ENCODE measurements at regions not wholly inside any gene's neighbourhood (a gene's known extent, or its start where the extent isn't known, plus 50 kb on each side); places are given as distances from the start of the nearest gene placed in this dataset.

- TF ChIP-seq, protein P1, sequence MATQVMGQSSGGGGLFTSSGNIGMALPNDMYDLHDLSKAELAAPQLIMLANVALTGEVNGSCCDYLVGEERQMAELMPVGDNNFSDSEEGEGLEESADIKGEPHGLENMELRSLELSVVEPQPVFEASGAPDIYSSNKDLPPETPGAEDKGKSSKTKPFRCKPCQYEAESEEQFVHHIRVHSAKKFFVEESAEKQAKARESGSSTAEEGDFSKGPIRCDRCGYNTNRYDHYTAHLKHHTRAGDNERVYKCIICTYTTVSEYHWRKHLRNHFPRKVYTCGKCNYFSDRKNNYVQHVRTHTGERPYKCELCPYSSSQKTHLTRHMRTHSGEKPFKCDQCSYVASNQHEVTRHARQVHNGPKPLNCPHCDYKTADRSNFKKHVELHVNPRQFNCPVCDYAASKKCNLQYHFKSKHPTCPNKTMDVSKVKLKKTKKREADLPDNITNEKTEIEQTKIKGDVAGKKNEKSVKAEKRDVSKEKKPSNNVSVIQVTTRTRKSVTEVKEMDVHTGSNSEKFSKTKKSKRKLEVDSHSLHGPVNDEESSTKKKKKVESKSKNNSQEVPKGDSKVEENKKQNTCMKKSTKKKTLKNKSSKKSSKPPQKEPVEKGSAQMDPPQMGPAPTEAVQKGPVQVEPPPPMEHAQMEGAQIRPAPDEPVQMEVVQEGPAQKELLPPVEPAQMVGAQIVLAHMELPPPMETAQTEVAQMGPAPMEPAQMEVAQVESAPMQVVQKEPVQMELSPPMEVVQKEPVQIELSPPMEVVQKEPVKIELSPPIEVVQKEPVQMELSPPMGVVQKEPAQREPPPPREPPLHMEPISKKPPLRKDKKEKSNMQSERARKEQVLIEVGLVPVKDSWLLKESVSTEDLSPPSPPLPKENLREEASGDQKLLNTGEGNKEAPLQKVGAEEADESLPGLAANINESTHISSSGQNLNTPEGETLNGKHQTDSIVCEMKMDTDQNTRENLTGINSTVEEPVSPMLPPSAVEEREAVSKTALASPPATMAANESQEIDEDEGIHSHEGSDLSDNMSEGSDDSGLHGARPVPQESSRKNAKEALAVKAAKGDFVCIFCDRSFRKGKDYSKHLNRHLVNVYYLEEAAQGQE (tag by site-specific recombination; IDR thresholded peaks at IDR 0.05): no peak
- TF ChIP-seq ZSCAN4 (tag by site-specific recombination; IDR thresholded peaks at IDR 0.05) (no peak), ZNF777 (tag by site-specific recombination; IDR thresholded peaks at IDR 0.05; ENCODE audit: borderline replicate concordance) (no peak), SETDB1 (IDR thresholded peaks at IDR 0.05; ENCODE audit: insufficient read length, low read length) (no peak), ZFP37 (tag by site-specific recombination; IDR thresholded peaks at IDR 0.05) (no peak), ZNF274 (IDR thresholded peaks at IDR 0.05; ENCODE audit: low read length) (no peak), ZNF274 (tag by site-specific recombination; IDR thresholded peaks at IDR 0.05; ENCODE audit: borderline replicate concordance) (no peak)
Measured at GRCh38 chr7:127527561-127527960, 57.8 kb downstream of the GCC1 start.

All from HEK293 (cell line).